ENCODE measurements at regions not wholly inside any gene's neighbourhood (a gene's known extent, or its start where the extent isn't known, plus 50 kb on each side); places are given as distances from the start of the nearest gene placed in this dataset.

GRCh38 chr5:8981016-8981415 is 564.9 kb downstream of the SEMA5A start (continued):
- TF ChIP-seq CHD7 (IDR thresholded peaks at IDR 0.05; ENCODE audit: insufficient replicate concordance, low read length) (no peak), SIRT6 (IDR thresholded peaks at IDR 0.05; ENCODE audit: low read length) (no peak)

All from H1 (cell line).